ENCODE measurements at regions not wholly inside any gene's neighbourhood (a gene's known extent, or its start where the extent isn't known, plus 50 kb on each side); places are given as distances from the start of the nearest gene placed in this dataset.
"Not testable (repeated sequence)": the region's sequence is repeated elsewhere in the genome, so short reads cannot be mapped to it uniquely, and the experiment has no call there.

GRCh38 chr2:103402944-103403343 is 641.1 kb downstream of the TMEM182 start:
- H3K36me3 ChIP-seq, result no peaks in the 10 kb centered on the region
- no peak for DNase-seq
- H3K27me3 ChIP-seq (ENCODE audit: insufficient read depth, low read depth, severe bottlenecking), result peaks cover 41% of the 10 kb centered on the region
- H3K9me3 ChIP-seq (ENCODE audit: severe bottlenecking), result no peaks in the 10 kb centered on the region
- no peak for TF ChIP-seq CTCF (IDR thresholded peaks at IDR 0.05; ENCODE audit: low read depth, low read length)
- H3K27ac ChIP-seq, result no peak overlapping the region
- H3K4me3 ChIP-seq (ENCODE audit: low read depth, low read length), result no peak overlapping the region

- H3K4me3 ChIP-seq (ENCODE audit: low read depth, low read length); DNase-seq; H3K36me3 ChIP-seq; H3K27ac ChIP-seq; H3K9me3 ChIP-seq (ENCODE audit: severe bottlenecking): not testable (repeated sequence)
- peaks cover 44% of the 10 kb centered on the region for H3K27me3 ChIP-seq (ENCODE audit: insufficient read depth, low read depth, severe bottlenecking)
Observed at GRCh38 chr2:103403388-103403787, 641.6 kb downstream of the TMEM182 start.

GRCh38 chr2:103410221-103410620 is 648.4 kb downstream of the TMEM182 start:
- Histone ChIP-seq H3K9me3 (ENCODE audit: severe bottlenecking) (no peaks in the 10 kb centered on the region), H3K27ac (no peak overlapping the region), H3K36me3 (no peaks in the 10 kb centered on the region), H3K4me3 (ENCODE audit: low read depth, low read length) (no peak overlapping the region), H3K27me3 (ENCODE audit: insufficient read depth, low read depth, severe bottlenecking) (peaks cover 39% of the 10 kb centered on the region)
- no peak for DNase-seq
- no peak for TF ChIP-seq CTCF (IDR thresholded peaks at IDR 0.05; ENCODE audit: low read depth, low read length)

GRCh38 chr2:103419506-103419905 is 657.7 kb downstream of the TMEM182 start:
- Histone ChIP-seq H3K4me3 (ENCODE audit: low read depth, low read length) (no peak overlapping the region), H3K36me3 (no peaks in the 10 kb centered on the region), H3K9me3 (ENCODE audit: severe bottlenecking) (no peaks in the 10 kb centered on the region), H3K27me3 (ENCODE audit: insufficient read depth, low read depth, severe bottlenecking) (peaks cover 14% of the 10 kb centered on the region), H3K27ac (no peak overlapping the region)
- no peak for DNase-seq
- TF ChIP-seq CTCF (IDR thresholded peaks at IDR 0.05; ENCODE audit: low read depth, low read length), result no peak

- no peak for TF ChIP-seq CTCF (IDR thresholded peaks at IDR 0.05; ENCODE audit: low read depth, low read length)
- H3K9me3 ChIP-seq (ENCODE audit: severe bottlenecking), result no peaks in the 10 kb centered on the region
- peaks cover 17% of the 10 kb centered on the region for H3K27me3 ChIP-seq (ENCODE audit: insufficient read depth, low read depth, severe bottlenecking)
- H3K4me3 ChIP-seq (ENCODE audit: low read depth, low read length), result no peak overlapping the region
- no peaks in the 10 kb centered on the region for H3K36me3 ChIP-seq
- no peak overlapping the region for H3K27ac ChIP-seq
- DNase-seq, result no peak
Observed at GRCh38 chr2:103423100-103423499, 661.3 kb downstream of the TMEM182 start.

GRCh38 chr2:103427567-103427966 is 665.7 kb downstream of the TMEM182 start:
- Histone ChIP-seq H3K27me3 (ENCODE audit: insufficient read depth, low read depth, severe bottlenecking) (peaks cover 24% of the 10 kb centered on the region), H3K27ac (no peak overlapping the region), H3K36me3 (no peaks in the 10 kb centered on the region), H3K9me3 (ENCODE audit: severe bottlenecking) (no peaks in the 10 kb centered on the region), H3K4me3 (ENCODE audit: low read depth, low read length) (no peak overlapping the region)
- no peak for TF ChIP-seq CTCF (IDR thresholded peaks at IDR 0.05; ENCODE audit: low read depth, low read length)
- no peak for DNase-seq

Measured in WERI-Rb-1 (cell line).